GM23338 (cell line): ENCODE measurements at regions not wholly inside any gene's neighbourhood (a gene's known extent, or its start where the extent isn't known, plus 50 kb on each side); places are given as distances from the start of the nearest gene placed in this dataset.

ENCODE experiments used
- CTCF ChIP-seq, 2 experiments: fragments of 200-600 bp in 1 of 2; sonication (generic) in 1 of 2; conservative IDR thresholded peaks; 2 replicates each; pipeline versions ENCODE4 v1.5.1 to v1.6.1; 2016 to 2017; ENCODE audit warnings: antibody characterized with exemption in 2 of 2, low read depth in 2 of 2, mild to moderate bottlenecking in 2 of 2, moderate library complexity in 1 of 2
- ETS1 ChIP-seq: IDR thresholded peaks from 2 replicates; pipeline ENCODE4 v1.6.1; 2016; ENCODE audit warnings: antibody characterized with exemption
- EZH2 ChIP-seq: fragments of 200-600 bp; sonication (generic); IDR thresholded peaks from one replicate; pipeline ENCODE4 v1.8.0; 2017; ENCODE audit warnings: antibody characterized with exemption, mild to moderate bottlenecking, low read depth; ENCODE audit not compliant: unreplicated experiment
- JUNB ChIP-seq: IDR thresholded peaks from one replicate; pipeline ENCODE4 v1.6.1; 2016; ENCODE audit warnings: antibody characterized with exemption; ENCODE audit not compliant: unreplicated experiment
- POLR2AphosphoS5 ChIP-seq: IDR thresholded peaks from 2 replicates; pipeline ENCODE4 v1.6.1; 2016; ENCODE audit warnings: antibody characterized with exemption, low read depth

- no peak for TF ChIP-seq EZH2
- TF ChIP-seq JUNB: no peak
- no peak for TF ChIP-seq CTCF (conservative IDR thresholded peaks at IDR 0.05; ENCODE audit: low read depth in 2 of 2)
- no peak for TF ChIP-seq POLR2AphosphoS5
- TF ChIP-seq ETS1: no peak
These were observed 801.3 kb downstream of the PCDH18 start for GRCh38 chr4:136731025-136731424.
